C4-2B (cell line): ENCODE measurements at regions not wholly inside any gene's neighbourhood (a gene's known extent, or its start where the extent isn't known, plus 50 kb on each side); places are given as distances from the start of the nearest gene placed in this dataset.

Experiments
- H3K27ac ChIP-seq: fragments of 450-650 bp; 2 replicates; pipeline ENCODE4 v1.5.1; 2017
- CTCF ChIP-seq: fragments of 450-650 bp; conservative IDR thresholded peaks from 2 replicates; pipeline ENCODE4 v1.5.1; 2017; ENCODE audit warnings: mild to moderate bottlenecking
- ZFX ChIP-seq: fragments of 450-650 bp; IDR thresholded peaks from 2 replicates; pipeline ENCODE4 v1.6.1; 2017

DNA sequence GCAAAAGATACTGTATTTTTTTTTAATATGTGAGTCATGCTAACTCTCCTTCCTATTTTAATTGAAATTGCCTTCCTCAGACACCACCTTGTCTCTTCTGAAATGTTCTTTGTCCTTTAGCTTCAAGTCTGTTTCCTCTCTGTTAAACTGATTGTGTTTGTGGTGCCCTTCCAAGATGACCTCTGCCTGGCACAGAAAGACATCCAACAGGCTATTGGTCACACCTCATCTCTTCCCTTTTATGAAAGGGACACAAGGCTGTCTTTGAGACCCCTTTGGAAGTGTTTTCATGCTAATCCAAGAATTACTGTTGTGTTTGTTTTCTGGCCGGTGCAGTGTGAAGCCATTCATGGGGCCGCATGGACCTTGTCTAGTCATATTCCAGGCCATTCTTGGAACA, 94.0 kb upstream of the PIK3C3 start:
- H3K27ac ChIP-seq, result peak overlapping the region; percentile 44
- no peak for TF ChIP-seq ZFX
- no peak for TF ChIP-seq CTCF

GRCh38 chr18:41858761-41859555, 96.1 kb upstream of the PIK3C3 start:
- no peak for TF ChIP-seq ZFX
- no peak for TF ChIP-seq CTCF

DNA sequence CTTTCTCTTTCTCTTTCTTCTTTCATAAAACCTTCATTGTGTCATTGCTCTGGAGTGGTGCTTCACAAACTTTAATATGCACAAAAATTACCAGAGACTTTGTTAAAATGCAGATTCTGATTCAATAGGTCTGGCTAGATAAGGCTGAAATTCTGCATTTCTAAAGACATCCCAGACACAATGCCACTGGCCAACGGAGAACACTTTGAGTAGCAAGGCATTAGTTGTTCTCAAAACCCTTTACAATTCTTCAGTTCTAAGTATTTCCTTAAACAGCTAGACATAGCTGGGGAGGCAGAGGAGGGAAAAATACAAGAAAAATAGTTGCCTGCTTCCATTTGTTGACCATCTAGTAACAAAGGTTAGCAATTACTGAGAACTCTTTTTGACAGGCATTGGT, 101.8 kb upstream of the PIK3C3 start:
- no peak overlapping the region for H3K27ac ChIP-seq

More at GRCh38 chr18:41858761-41859555, 96.1 kb upstream of the PIK3C3 start:
- H3K27ac ChIP-seq, result no peak overlapping the region

DNA sequence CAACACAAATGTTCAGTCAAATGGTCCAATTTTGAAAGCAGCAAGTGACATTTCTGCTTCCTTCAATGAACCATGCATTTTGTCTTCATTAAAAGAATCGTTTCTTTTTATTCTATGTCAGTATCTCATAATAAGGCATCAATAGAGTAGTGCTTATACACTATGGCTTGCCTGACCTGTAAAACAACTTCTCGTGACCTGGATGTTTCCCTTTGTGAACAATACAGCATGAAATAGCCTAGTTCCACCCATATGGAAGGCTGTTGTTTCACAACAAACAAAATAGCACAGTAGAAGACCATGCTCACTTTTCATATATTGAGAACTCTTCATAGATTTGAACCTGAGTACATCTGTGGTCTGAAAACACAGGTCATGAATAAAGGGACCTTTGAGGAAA, 104.3 kb upstream of the PIK3C3 start:
- no peak for TF ChIP-seq ZFX
- TF ChIP-seq CTCF, result no peak
- H3K27ac ChIP-seq, result no peak overlapping the region

More for the DNA sequence above, 101.8 kb upstream of the PIK3C3 start:
- no peak for TF ChIP-seq CTCF
- no peak for TF ChIP-seq ZFX

- no peak overlapping the region for H3K27ac ChIP-seq
- TF ChIP-seq ZFX (no peak), CTCF (no peak)
These were observed 105.4 kb upstream of the PIK3C3 start for GRCh38 chr18:41849632-41850031.

- no peak overlapping the region for H3K27ac ChIP-seq
- TF ChIP-seq CTCF (no peak), ZFX (no peak)
These were observed 109.5 kb upstream of the PIK3C3 start for GRCh38 chr18:41845563-41845962.

- TF ChIP-seq ZFX (no peak), CTCF (no peak)
- no peak overlapping the region for H3K27ac ChIP-seq
These were observed 112.1 kb upstream of the PIK3C3 start for GRCh38 chr18:41842886-41843285.
